ENCODE measurements at regions not wholly inside any gene's neighbourhood (a gene's known extent, or its start where the extent isn't known, plus 50 kb on each side); places are given as distances from the start of the nearest gene placed in this dataset.

GRCh38 chr13:72527333-72527732 lies 200.1 kb downstream of the MZT1 start:
- TF ChIP-seq, protein P1, sequence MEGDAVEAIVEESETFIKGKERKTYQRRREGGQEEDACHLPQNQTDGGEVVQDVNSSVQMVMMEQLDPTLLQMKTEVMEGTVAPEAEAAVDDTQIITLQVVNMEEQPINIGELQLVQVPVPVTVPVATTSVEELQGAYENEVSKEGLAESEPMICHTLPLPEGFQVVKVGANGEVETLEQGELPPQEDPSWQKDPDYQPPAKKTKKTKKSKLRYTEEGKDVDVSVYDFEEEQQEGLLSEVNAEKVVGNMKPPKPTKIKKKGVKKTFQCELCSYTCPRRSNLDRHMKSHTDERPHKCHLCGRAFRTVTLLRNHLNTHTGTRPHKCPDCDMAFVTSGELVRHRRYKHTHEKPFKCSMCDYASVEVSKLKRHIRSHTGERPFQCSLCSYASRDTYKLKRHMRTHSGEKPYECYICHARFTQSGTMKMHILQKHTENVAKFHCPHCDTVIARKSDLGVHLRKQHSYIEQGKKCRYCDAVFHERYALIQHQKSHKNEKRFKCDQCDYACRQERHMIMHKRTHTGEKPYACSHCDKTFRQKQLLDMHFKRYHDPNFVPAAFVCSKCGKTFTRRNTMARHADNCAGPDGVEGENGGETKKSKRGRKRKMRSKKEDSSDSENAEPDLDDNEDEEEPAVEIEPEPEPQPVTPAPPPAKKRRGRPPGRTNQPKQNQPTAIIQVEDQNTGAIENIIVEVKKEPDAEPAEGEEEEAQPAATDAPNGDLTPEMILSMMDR (IDR thresholded peaks at IDR 0.05), result no peak
- TF ChIP-seq POLR2AphosphoS5 (IDR thresholded peaks at IDR 0.05) (no peak), POLR2A (IDR thresholded peaks at IDR 0.05) (no peak)

All from sigmoid colon (tissue), 4 donors.